Body of pancreas (tissue), 4 donors: ENCODE measurements at regions not wholly inside any gene's neighbourhood (a gene's known extent, or its start where the extent isn't known, plus 50 kb on each side); places are given as distances from the start of the nearest gene placed in this dataset.

Source experiments
- POLR2A ChIP-seq, 3 donors: fragments of 450-650 bp; IDR thresholded peaks; one replicate each; pipeline ENCODE4 v1.6.1; 2016; ENCODE audit warnings: antibody characterized with exemption in 3 of 3, mild to moderate bottlenecking in 2 of 3
- TF ChIP-seq, protein P1 (sequence below), 7 experiments: fragments of 450-650 bp in 4 of 7; fragments of 200-600 bp in 3 of 7; sonication (generic) in 3 of 7; IDR thresholded peaks; one replicate each; pipeline ENCODE4 v1.5.1; 2016 to 2019; ENCODE audit warnings: antibody characterized with exemption in 7 of 7

DNA sequence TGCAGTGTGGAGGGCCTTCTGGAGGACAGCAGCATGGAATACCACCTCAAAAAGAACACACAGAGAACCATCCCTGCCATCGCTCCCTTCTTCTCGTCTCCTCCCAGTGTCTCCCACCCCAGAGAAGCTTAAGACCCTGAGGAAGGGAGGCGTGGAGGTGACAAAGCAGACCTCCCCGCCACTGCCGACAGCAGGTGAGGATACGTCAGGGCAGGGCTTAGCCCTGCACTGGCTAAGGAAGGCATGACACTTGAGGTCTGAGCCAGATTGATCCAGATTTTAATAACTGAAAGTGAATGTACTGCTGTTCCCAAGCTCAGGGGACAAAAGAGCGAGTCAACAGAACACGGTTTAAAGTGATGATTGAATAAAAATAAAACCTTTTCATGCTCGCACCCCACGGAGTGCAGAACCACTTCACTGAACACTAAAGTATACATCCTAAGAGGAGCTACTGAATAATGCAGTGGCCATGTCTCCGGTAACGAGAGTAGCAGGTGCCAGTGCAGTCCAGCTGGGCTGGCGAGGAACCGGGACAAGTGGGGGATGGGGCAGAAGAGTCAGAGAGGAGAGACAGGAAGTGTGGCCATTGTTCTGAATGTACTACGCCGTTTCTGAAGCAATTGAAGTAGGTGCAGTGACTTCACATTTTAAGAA lies 391.0 kb downstream of the CDH2 start:
- TF ChIP-seq, protein P1, sequence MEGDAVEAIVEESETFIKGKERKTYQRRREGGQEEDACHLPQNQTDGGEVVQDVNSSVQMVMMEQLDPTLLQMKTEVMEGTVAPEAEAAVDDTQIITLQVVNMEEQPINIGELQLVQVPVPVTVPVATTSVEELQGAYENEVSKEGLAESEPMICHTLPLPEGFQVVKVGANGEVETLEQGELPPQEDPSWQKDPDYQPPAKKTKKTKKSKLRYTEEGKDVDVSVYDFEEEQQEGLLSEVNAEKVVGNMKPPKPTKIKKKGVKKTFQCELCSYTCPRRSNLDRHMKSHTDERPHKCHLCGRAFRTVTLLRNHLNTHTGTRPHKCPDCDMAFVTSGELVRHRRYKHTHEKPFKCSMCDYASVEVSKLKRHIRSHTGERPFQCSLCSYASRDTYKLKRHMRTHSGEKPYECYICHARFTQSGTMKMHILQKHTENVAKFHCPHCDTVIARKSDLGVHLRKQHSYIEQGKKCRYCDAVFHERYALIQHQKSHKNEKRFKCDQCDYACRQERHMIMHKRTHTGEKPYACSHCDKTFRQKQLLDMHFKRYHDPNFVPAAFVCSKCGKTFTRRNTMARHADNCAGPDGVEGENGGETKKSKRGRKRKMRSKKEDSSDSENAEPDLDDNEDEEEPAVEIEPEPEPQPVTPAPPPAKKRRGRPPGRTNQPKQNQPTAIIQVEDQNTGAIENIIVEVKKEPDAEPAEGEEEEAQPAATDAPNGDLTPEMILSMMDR (IDR thresholded peaks at IDR 0.05), result no peak
- TF ChIP-seq POLR2A (IDR thresholded peaks at IDR 0.05), result no peak
